Amygdala (tissue), 56 donors: ENCODE measurements at regions not wholly inside any gene's neighbourhood (a gene's known extent, or its start where the extent isn't known, plus 50 kb on each side); places are given as distances from the start of the nearest gene placed in this dataset.
"Not testable (repeated sequence)": the region's sequence is repeated elsewhere in the genome, so short reads cannot be mapped to it uniquely, and the experiment has no call there.

Experiments
- DNase-seq, 56 donors: peaks; one replicate each; lab custom pipeline; 2025; lab: John Stamatoyannopoulos, UW

DNA sequence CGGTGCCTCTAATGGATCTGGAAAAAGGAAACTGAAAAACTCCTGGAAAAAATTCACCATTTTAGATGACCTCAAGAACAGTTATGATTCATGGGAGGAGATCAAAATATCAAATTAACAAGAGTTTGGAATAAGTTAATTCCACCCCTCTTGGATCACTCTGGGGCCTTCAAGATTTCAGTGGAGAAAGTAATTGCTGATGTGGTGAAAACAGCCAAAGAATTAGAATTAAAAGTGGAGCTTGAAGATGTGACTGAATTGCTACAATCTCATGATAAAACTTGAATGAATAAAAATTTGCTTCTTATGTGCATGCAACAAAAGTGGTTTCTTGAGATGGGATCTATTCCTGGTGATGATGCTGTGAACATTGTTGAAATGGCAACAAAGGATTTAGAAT lies 974.4 kb upstream of the GYPC start:
- no peak for DNase-seq

GRCh38 chr2:125681976-125682805 lies 973.8 kb upstream of the GYPC start:
- peak in 2 of 56 donors; percentile 12 to 30 for DNase-seq

DNA sequence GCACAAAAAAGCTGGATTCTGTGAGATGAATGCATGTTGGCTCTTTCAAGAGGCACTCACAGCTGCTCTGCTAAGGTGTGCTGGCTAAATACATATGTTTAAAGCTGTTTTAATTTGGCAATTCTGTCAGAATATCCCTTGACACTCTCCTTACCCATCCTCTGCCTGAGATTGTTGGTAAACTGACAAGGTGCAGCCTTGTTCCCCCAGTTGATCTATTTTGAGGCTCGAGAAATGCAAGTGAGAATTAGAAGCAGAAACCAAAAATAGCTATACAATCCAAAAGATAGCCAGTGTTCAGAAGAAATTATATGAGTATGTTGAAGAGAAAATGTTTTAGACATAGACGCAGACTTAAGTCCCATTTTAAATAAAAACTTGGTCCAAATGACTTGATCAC lies 971.7 kb upstream of the GYPC start:
- no peak for DNase-seq

DNA sequence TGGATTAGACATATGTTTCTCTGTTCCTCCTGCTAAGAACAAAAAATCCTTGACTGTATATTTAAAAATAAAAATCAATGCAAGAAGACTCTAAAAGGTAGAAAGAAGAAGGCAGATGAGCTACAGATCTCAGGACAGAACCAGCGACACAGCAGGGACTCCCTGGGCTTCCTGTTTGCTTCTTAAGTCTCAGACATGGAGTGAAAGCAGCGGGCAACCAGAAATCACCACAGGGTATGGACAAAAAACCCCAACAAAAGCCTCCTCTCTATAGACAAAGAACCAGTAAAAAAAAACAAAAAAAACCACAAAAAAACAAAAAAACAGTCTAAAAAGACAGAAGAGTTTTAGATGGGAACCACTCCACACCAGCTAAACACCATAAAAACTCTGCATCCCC lies 971.0 kb upstream of the GYPC start:
- DNase-seq, result no peak

- DNase-seq, result peak in 1 of 56 donors; percentile 14
These were observed 959.4 kb upstream of the GYPC start for GRCh38 chr2:125696560-125696959.

DNA sequence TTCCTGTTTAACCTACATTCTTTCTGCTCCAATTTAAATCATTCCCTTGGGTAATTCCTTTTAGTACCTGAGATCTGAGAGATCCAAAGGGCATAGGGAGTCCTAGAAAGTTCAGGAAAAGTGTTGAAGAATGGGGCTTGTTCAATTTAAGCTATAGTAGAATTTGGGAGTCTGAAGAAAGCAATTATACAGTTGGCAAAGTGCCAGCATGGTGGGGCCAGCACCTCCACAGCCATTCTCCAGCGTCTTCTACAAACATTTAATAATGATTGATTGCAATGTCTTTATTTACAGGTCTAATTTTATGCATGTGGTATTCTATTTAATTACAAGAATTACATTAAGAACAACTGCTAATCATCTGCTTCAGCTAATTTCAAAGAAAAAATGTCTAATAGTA lies 957.7 kb upstream of the GYPC start:
- DNase-seq, result no peak

DNA sequence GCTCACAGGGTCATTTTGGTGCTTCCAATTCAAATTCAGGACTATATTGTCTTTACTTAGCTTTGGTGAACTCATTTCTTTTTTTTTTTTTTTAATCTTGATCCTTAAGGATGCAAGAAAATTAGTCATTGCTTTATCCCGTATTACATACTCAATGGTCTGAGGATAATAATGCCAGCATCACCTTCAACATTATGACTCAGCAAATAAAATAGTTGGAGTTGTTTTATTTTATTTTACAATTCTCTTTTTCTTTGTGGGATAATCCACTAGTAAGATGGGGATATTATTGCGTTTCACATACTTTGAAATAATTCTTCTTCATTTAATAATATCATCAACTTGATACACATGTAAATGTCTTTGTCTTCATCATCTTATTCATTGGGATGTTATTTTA lies 954.9 kb upstream of the GYPC start:
- DNase-seq, result no peak

GRCh38 chr2:125707611-125708010 lies 948.3 kb upstream of the GYPC start:
- DNase-seq, result peak in 1 of 56 donors; percentile 10

DNA sequence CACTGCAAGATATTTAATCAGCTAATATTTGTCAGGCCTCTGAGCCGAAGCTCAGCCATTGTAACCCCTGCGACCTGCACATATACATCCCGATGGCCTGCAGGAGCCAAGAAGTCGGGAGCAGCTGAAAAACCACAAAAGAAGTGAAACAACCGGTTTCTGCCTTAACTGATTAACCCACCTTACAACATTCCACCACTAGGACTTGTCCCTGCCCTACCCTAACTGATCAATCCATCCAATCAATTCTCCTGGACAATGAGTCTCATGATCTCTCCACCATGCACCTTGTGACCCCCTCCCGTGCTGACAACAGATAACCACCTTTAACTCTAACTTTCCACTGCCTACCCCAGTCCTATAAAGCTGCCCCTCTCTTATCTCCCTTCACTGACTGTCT lies 945.4 kb upstream of the GYPC start:
- DNase-seq, result no peak

DNA sequence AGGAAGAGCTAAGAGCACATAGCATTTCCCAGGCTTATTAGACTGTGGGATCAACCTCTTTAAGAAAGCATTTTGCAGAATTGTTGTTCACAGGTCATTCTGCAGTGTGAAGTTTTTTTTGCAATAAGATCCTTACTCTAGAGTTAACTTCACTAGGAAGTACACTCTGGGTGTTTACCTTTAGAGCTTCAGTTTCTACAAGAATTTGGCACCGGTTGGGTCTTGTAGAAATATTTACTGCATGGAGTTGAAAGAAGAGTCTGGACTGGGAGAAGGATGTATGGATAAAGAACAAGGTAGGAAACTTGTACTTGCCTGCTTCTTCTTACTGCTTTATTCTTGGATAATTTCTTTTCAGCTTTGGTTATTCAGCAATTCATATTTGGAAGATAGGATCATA lies 944.9 kb upstream of the GYPC start:
- DNase-seq, result no peak

DNA sequence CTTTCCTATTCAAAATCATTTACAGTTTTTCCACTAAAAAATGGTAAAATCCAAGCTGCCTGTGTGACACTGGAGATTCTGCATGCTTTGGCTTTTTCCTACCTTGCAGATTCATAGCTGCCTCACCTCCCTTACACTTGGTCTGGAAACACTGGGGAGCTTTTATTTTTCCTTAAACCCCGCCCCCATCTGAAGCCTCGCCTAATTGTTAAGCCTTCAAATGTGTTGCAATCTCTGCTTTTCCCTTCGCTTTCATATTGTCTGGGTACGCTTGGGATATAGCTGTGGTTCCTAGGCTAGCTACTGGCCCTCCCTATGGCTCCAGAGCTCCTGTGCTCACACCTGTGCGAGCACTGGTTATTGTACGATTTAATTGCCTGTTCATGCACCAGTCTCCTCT lies 942.4 kb upstream of the GYPC start:
- no peak for DNase-seq

DNA sequence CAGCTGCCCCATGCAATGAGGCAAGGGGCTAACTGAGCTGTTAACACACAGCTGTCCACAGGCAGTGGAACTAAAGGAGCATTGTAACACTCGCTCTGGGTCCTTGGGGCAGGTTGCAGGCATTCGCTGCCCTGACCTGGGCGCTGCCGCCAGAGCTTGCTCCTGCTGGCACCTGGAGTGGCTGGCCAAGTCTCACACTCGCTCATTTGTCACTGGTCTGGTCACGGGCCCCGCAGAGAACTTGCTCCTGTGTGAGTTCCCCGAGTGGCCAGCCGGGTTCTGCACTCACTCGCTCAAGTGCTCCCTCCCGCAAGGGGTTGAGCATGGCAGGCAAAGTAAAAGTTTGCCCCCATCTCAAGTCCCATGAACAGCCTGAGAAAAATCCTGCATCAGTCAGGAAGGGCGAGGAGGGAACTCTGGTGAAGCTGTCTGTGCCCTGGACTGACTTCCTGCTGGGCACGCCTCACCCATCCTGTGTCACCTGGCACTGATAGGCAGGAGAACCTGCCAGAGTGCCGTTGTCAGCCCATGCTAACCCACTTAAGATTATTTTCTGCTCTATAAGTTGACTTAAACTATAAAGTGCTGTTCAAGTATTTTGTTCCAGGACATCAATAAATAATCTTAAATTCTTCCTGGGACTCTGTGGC lies 934.8 kb upstream of the GYPC start:
- DNase-seq, result no peak

DNA sequence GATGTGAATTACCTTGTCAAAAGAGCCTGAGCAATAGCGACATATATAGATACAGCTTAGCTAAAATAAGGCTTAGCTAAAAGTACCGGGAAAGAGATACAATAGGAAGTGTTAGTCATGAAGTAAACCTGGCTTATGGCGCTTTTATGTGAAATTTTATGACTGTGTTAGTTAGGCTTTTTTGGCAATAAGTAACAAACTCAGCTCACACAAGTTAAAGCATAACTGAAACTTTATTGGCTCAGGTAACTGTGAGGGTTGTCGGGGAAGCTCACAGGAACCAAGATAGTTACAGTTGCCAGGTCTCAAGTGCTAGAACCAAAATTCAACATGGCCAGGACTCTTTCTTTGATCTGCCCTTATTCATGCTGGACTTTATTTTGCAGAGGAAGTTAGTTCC lies 925.0 kb upstream of the GYPC start:
- no peak for DNase-seq

DNA sequence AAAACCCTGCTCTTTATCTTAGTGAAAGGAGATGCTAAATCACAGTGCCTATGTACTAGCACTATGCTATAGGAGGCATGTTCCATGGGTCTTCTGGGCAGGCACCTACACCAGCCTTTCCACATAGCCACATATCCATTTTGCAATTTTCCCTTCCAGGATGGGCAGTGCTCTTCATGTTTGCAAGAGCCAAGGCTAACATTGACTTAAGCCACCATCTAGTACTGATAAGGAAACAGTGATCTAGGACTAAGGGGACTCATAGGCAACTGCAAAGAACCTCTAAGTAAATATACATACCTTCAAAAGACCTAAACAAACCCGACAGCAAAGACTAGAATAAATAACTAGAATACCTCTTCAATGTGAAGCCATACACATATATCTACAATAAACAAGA lies 919.7 kb upstream of the GYPC start:
- DNase-seq, result no peak

DNA sequence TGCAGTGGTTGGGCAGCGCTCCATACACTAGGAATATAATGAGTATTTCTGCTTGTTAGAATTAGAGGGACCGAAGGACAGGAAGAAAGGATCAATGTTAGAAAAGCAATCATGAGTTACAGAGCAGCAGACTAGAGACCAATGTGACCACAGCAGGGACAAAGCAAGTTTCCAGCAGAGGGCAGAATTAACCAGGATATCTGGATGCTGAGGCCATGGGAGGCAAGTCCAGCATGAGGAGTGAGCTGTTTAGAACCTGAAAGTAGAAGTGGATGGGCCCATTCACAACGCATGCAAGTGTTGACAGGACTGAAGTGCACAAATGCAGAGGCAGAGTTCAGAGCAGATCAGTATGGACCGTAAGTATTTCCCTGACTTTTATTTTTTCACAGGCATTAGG lies 910.4 kb upstream of the GYPC start:
- DNase-seq, result peak in 43 of 56 donors; percentile 1 to 77 (median 19)

GRCh38 chr2:125746321-125747164 lies 909.4 kb upstream of the GYPC start:
- no peak for DNase-seq

DNA sequence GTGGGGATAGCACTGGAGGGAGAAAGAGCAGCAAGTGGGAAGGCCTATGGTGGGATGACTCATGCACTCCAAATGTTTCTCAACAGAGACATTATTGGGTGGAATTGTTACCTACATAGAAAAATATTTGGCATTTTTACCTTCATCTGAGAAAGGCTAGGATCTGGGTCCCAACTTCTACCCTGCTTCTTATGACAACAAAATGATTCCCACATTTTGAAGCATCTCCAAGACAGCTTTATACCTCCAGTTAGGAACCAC lies 908.9 kb upstream of the GYPC start:
- no peak for DNase-seq

DNA sequence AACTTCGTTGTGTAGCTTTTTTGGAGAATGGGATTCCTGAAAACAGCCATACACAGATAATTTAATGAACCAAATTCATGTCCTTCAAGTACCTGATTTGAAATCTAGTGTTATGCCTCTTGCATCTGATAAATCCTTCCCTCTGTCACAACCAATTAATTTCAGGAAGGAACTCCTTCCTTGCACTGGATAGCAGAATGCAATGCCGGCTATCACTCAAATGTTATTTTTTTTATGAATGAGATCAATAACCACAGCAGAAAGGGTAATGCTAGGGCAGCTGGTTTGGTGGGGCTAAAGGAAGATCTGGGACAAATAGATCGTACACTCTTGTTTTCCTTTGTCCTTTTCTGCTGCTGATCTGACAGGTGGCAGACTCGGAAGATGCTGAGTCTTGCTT lies 899.5 kb upstream of the GYPC start:
- DNase-seq, result no peak

DNA sequence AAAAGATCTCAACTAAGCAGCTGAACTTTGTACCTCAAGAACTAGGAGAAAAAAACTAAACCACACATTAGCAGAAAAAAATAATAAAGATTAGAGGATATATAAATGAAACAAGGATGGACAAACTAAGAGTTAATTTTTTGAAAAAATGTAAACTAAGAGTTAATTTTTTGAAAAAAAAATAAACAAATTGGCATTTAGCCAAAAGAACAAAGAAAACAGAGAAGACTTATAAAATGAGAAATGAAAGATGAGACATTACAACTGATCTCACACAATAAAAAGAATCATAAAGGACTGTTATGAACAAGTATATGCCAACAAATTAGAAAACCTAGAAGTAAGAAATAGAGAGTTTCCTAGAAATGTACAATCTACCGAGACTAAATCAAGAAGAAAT lies 859.2 kb upstream of the GYPC start:
- no peak for DNase-seq

DNA sequence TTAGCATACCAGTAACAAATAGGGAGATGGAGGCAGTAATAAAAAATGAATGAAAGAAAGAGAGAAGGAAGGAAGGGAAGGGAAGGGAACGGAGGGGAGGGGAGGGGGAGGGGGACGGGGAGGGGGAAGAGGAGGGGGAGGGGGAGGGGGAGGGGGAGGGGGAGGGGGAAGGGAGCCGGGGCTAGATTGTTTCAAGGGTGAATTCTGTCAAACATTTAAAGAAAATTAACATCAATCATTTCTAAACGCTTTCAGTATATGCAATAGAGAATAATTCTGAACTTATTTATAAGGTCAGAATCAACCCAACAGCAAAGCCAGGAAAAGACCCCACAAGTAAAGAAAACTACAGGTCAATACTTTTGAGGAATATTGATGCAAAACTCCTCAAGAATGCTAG lies 858.8 kb upstream of the GYPC start:
- DNase-seq, result no peak

GRCh38 chr2:125822746-125823145 lies 833.2 kb upstream of the GYPC start:
- DNase-seq, result no peak

DNA sequence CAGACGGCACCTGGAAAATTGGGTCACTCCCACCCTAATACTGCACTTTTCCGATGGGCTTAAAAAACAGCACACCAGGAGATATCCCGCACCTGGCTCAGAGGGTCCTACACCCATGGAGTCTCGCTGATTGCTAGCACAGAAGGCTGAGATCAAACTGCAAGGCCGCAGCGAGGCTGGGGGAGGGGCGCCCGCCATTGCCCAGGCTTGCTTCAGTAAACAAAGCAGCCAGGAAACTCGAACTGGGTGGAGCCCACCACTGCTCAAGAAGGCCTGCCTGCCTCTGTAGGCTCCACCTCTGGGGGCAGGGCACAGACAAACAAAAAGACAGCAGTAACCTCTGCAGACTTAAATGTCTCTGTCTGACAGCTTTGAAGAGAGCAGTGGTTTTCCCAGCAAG lies 830.2 kb upstream of the GYPC start:
- not testable (repeated sequence) for DNase-seq
